HepG2 (cell line): ENCODE measurements at regions not wholly inside any gene's neighbourhood (a gene's known extent, or its start where the extent isn't known, plus 50 kb on each side); places are given as distances from the start of the nearest gene placed in this dataset.

ENCODE experiments used
- ATAC-seq: fragments of 200-7000 bp; cut with Tn5 transposase; 3 replicates; pipeline ENCODE4 v1.9.1; 2020; ENCODE audit warnings: mild to moderate bottlenecking, moderate library complexity
- BruUV-seq: library from RNA; stranded (reverse); fragments of 400-500 nt; replicated peaks from 2 replicates; lab custom pipeline; 2021; lab: Mats Ljungman, UMichigan
- CTCF ChIA-PET: fragments of 300-600 bp; formaldehyde crosslinking; extraction: SDS; loops from one replicate; lab custom pipeline; 2021; ENCODE audit warnings: low total read pairs, inconsistent platforms, low intra/inter-chr PET ratio; lab: Yijun Ruan, JAX
- POLR2A ChIA-PET: fragments of 350-600 bp; sonication (Branson Sonifier 250); formaldehyde crosslinking; loops from one replicate; lab custom pipeline; 2020; ENCODE audit warnings: antibody characterized with exemption, inconsistent platforms; lab: Yijun Ruan, JAX
- DNase-seq: peaks from one replicate; pipeline ENCODE4 v3.0.0-alpha.2; 2015; ENCODE audit warnings: low spot score
- FAIRE-seq: peaks from 3 replicates; lab custom pipeline; 2011; peaks lifted over from hg19 to GRCh38; lab: Jason Lieb, UNC
- H2AFZ ChIP-seq: one replicate; pipeline ENCODE4 v1.6.1; 2011; ENCODE audit warnings: low read length, inconsistent platforms
- H3K27ac ChIP-seq: fragments of 300-600 bp; 3 replicates; pipeline ENCODE4 v1.8.0; 2011; ENCODE audit warnings: mixed run types, mild to moderate bottlenecking, mixed read lengths, low read length, inconsistent platforms; ENCODE audit not compliant: insufficient read depth; ENCODE audit errors: extremely low read length
- H3K27me3 ChIP-seq, 2 experiments: fragments of 200-600 bp in 1 of 2; 2 replicates in 1 of 2; 3 replicates in 1 of 2; pipeline versions ENCODE4 v1.6.0 to v1.8.0; 2011; ENCODE audit warnings: low read length in 2 of 2, mild to moderate bottlenecking in 2 of 2, moderate library complexity in 2 of 2, inconsistent platforms in 1 of 2; ENCODE audit not compliant: insufficient read depth in 2 of 2, control insufficient read depth in 1 of 2
- H3K36me3 ChIP-seq, 2 experiments: fragments of 200-600 bp in 1 of 2; replicated peaks in 1 of 2; 2 replicates in 1 of 2; 3 replicates in 1 of 2; pipeline versions ENCODE4 v1.5.1 to v1.8.0; 2011; ENCODE audit warnings: low read length in 2 of 2, inconsistent platforms in 1 of 2; ENCODE audit not compliant: insufficient read depth in 2 of 2, control insufficient read depth in 1 of 2
- H3K4me1 ChIP-seq: 2 replicates; pipeline ENCODE4 v1.5.1; 2012; ENCODE audit warnings: low read length, inconsistent platforms; ENCODE audit not compliant: insufficient read depth
- H3K4me2 ChIP-seq: 2 replicates; pipeline ENCODE4 v1.6.0; 2011; ENCODE audit warnings: low read depth, low read length, inconsistent platforms
- H3K4me3 ChIP-seq, 3 experiments: fragments of 200-600 bp in 1 of 3; sonication (generic), shearing (Covaris generic) in 1 of 3; replicated peaks in 1 of 3; 2 replicates each; pipeline ENCODE4 v1.5.1; 2011 to 2016; ENCODE audit warnings: low read length in 3 of 3, inconsistent platforms in 2 of 3, low read depth in 2 of 3, mild to moderate bottlenecking in 2 of 3, control low read depth in 1 of 3, mixed read lengths in 1 of 3; ENCODE audit not compliant: insufficient read depth in 1 of 3
- H3K79me2 ChIP-seq: one replicate; pipeline ENCODE4 v1.6.1; 2011; ENCODE audit warnings: low read length, inconsistent platforms; ENCODE audit not compliant: insufficient read depth
- H3K9ac ChIP-seq: 2 replicates; pipeline ENCODE4 v1.6.0; 2011; ENCODE audit warnings: mild to moderate bottlenecking, low read depth, low read length, inconsistent platforms; ENCODE audit not compliant: insufficient read depth
- H3K9me3 ChIP-seq: 2 replicates; pipeline ENCODE4 v1.5.1; 2012; ENCODE audit warnings: mild to moderate bottlenecking, low read length
- H4K20me1 ChIP-seq: 2 replicates; pipeline ENCODE4 v1.6.0; 2011; ENCODE audit warnings: inconsistent platforms, mild to moderate bottlenecking, low read length, moderate library complexity; ENCODE audit not compliant: insufficient read depth
- CEBPB ChIP-seq: IDR thresholded peaks from 2 replicates; pipeline ENCODE4 v1.6.1; 2011; ENCODE audit warnings: low read depth, low read length, improper control_type of control experiment, borderline replicate concordance
- HHEX ChIP-seq: IDR thresholded peaks from 2 replicates; pipeline ENCODE4 v1.6.1; 2016; ENCODE audit warnings: control low read depth
- KLF15 ChIP-seq: sonication (generic); formaldehyde crosslinking; IDR thresholded peaks from 2 replicates; pipeline ENCODE4 v1.8.1; 2023; ENCODE audit warnings: borderline replicate concordance, mild to moderate bottlenecking, inconsistent platforms, missing genetic modification reagents, mixed read lengths
- MAFF ChIP-seq: IDR thresholded peaks from 2 replicates; pipeline ENCODE4 v1.6.1; 2011; ENCODE audit warnings: low read depth, low read length, improper control_type of control experiment
- NR2C2 ChIP-seq: sonication (generic); formaldehyde crosslinking; IDR thresholded peaks from 2 replicates; pipeline ENCODE4 v1.4.0; 2020; ENCODE audit warnings: missing genetic modification reagents, mild to moderate bottlenecking, moderate library complexity, borderline replicate concordance
- POLR2AphosphoS5 ChIP-seq: IDR thresholded peaks from 2 replicates; pipeline ENCODE4 v1.6.1; 2012; ENCODE audit warnings: low read depth, low read length
- PPARG ChIP-seq: conservative IDR thresholded peaks from 2 replicates; pipeline ENCODE4 v1.6.1; 2016; ENCODE audit warnings: missing biosample characterization, missing genetic modification reagents
- SAFB2 ChIP-seq: sonication (generic); formaldehyde crosslinking; IDR thresholded peaks from 2 replicates; pipeline ENCODE4 v1.5.1; 2020; ENCODE audit warnings: missing genetic modification reagents, low read depth, mild to moderate bottlenecking, borderline replicate concordance
- TOE1 ChIP-seq: sonication (generic); formaldehyde crosslinking; IDR thresholded peaks from 2 replicates; pipeline ENCODE4 v1.4.0; 2020; ENCODE audit warnings: mild to moderate bottlenecking, missing genetic modification reagents
- ZNF619 ChIP-seq: sonication (generic); formaldehyde crosslinking; IDR thresholded peaks from 2 replicates; pipeline ENCODE4 v1.4.0; 2020; ENCODE audit warnings: mild to moderate bottlenecking, missing genetic modification reagents
- ZNF747 ChIP-seq: sonication (generic); formaldehyde crosslinking; IDR thresholded peaks from 2 replicates; pipeline ENCODE4 v1.8.1; 2023; ENCODE audit warnings: missing genetic modification reagents, mild to moderate bottlenecking, borderline replicate concordance
- ZNF781 ChIP-seq: sonication (generic); formaldehyde crosslinking; IDR thresholded peaks from 2 replicates; pipeline ENCODE4 v1.5.1; 2020; ENCODE audit warnings: borderline replicate concordance, mild to moderate bottlenecking, missing genetic modification reagents; ENCODE audit errors: not compliant biosample characterization
- ZNF841 ChIP-seq: sonication (generic); formaldehyde crosslinking; IDR thresholded peaks from 2 replicates; pipeline ENCODE4 v1.8.1; 2023; ENCODE audit warnings: missing genetic modification reagents, borderline replicate concordance
- WGBS: methylation state at CpG from one replicate; pipeline ENCODE4 v1.1.6; 2017; ENCODE audit warnings: low lambda C conversion rate; 5-methylcytosine and 5-hydroxymethylcytosine counted together
- in situ Hi-C: cut with HindIII; loops from 2 replicates; pipeline ENCODE4 v1.10.0; 2017; ENCODE audit warnings: low pct_unique_long_range_greater_than_20kb; ENCODE audit not compliant: extremely low pct_ligation_motif_present
- intact Hi-C: fragments of 100-400 bp; cut with micrococcal nuclease; formaldehyde crosslinking; loops from one replicate; pipeline ENCODE4 v1.10.0; 2022; ENCODE audit not compliant: unreplicated experiment
- TF ChIP-seq, protein P1 (sequence below): IDR thresholded peaks from 2 replicates; pipeline ENCODE4 v1.6.1; 2016; ENCODE audit warnings: missing biosample characterization, missing genetic modification reagents, low read depth
- TF ChIP-seq, protein P2 (sequence below): sonication (generic); formaldehyde crosslinking; IDR thresholded peaks from 2 replicates; pipeline ENCODE4 v1.8.0; 2022; ENCODE audit warnings: missing genetic modification reagents, mild to moderate bottlenecking, borderline replicate concordance
- TF ChIP-seq, protein P3 (sequence below): sonication (generic); formaldehyde crosslinking; IDR thresholded peaks from 2 replicates; pipeline ENCODE4 v1.9.0; 2021; ENCODE audit warnings: missing genetic modification reagents, borderline replicate concordance
- TF ChIP-seq, protein P4 (sequence below): sonication (generic); formaldehyde crosslinking; conservative IDR thresholded peaks from 2 replicates; pipeline ENCODE4 v1.5.0; 2020; ENCODE audit warnings: missing genetic modification reagents

DNA sequence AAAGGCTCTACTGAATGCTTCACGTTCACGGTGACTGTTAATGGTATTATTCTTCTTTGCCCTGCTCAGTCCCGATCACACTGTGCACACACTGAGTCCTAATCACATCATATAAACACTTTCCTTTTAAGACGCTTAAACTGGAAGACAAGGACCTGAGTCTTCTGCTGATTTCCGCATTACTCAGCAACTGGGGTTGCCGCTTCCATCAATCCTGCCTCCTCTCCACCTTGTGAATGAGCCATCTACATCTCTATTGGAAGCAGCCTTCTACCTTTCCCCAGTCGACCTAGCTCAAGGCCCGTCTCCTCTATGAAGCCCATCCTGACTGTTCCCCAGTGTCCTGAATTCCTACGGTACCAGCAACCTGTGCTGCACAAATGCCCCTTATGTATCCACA, 104.7 kb downstream of the NCOR2 start:
- WGBS: 84% methylated on average over 9 of the region's 9 CpGs
- FAIRE-seq (no peak), DNase-seq (no peak), ATAC-seq (no peak)
- H4K20me1 ChIP-seq: peaks cover 6% of the 10 kb centered on the region; the same call in 1 of the 2 replicates
- TF ChIP-seq NR2C2 (CRISPR knock-in tag) (no peak), PPARG (CRISPR knock-in tag) (no peak), HHEX (CRISPR knock-in tag) (no peak), ZNF747 (CRISPR knock-in tag) (no peak), SAFB2 (CRISPR knock-in tag) (no peak), MAFF (no peak), ZNF619 (no peak), CEBPB (no peak), KLF15 (CRISPR knock-in tag) (no peak), TOE1 (CRISPR knock-in tag) (no peak), POLR2AphosphoS5 (no peak), ZNF781 (CRISPR knock-in tag) (no peak), ZNF841 (CRISPR knock-in tag) (no peak)
- TF ChIP-seq, protein P1, sequence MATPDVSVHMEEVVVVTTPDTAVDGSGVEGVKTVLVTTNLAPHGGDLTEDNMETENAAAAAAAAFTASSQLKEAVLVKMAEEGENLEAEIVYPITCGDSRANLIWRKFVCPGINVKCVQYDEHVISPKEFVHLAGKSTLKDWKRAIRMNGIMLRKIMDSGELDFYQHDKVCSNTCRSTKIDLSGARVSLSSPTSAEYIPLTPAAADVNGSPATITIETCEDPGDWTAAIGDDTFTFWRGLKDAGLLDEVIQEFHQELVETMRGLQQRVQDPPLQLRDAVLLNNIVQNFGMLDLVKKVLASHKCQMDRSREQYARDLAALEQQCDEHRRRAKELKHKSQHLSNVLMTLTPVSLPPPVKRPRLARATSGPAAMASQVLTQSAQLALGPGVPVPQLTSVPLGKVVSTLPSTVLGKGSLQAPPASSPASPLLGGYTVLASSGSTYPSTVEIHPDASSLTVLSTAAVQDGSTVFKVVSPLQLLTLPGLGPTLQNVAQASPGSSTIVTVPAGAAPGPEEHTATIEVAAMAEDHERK (CRISPR knock-in tag): no peak
- TF ChIP-seq, protein P2, sequence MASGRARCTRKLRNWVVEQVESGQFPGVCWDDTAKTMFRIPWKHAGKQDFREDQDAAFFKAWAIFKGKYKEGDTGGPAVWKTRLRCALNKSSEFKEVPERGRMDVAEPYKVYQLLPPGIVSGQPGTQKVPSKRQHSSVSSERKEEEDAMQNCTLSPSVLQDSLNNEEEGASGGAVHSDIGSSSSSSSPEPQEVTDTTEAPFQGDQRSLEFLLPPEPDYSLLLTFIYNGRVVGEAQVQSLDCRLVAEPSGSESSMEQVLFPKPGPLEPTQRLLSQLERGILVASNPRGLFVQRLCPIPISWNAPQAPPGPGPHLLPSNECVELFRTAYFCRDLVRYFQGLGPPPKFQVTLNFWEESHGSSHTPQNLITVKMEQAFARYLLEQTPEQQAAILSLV: no peak
- TF ChIP-seq, protein P3, sequence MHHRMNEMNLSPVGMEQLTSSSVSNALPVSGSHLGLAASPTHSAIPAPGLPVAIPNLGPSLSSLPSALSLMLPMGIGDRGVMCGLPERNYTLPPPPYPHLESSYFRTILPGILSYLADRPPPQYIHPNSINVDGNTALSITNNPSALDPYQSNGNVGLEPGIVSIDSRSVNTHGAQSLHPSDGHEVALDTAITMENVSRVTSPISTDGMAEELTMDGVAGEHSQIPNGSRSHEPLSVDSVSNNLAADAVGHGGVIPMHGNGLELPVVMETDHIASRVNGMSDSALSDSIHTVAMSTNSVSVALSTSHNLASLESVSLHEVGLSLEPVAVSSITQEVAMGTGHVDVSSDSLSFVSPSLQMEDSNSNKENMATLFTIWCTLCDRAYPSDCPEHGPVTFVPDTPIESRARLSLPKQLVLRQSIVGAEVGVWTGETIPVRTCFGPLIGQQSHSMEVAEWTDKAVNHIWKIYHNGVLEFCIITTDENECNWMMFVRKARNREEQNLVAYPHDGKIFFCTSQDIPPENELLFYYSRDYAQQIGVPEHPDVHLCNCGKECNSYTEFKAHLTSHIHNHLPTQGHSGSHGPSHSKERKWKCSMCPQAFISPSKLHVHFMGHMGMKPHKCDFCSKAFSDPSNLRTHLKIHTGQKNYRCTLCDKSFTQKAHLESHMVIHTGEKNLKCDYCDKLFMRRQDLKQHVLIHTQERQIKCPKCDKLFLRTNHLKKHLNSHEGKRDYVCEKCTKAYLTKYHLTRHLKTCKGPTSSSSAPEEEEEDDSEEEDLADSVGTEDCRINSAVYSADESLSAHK (CRISPR knock-in tag): no peak
- TF ChIP-seq, protein P4, sequence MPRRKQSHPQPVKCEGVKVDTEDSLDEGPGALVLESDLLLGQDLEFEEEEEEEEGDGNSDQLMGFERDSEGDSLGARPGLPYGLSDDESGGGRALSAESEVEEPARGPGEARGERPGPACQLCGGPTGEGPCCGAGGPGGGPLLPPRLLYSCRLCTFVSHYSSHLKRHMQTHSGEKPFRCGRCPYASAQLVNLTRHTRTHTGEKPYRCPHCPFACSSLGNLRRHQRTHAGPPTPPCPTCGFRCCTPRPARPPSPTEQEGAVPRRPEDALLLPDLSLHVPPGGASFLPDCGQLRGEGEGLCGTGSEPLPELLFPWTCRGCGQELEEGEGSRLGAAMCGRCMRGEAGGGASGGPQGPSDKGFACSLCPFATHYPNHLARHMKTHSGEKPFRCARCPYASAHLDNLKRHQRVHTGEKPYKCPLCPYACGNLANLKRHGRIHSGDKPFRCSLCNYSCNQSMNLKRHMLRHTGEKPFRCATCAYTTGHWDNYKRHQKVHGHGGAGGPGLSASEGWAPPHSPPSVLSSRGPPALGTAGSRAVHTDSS (CRISPR knock-in tag): no peak
- H3K9me3 ChIP-seq: no peaks in the 10 kb centered on the region
- in situ Hi-C loops (no loop called here), intact Hi-C loops (no loop called here)
- CTCF ChIA-PET: no interaction called here
- POLR2A ChIA-PET: no interaction called here
- H3K4me2 ChIP-seq: no peak overlapping the region
- H3K9ac ChIP-seq: no peak overlapping the region
- no TSS peak for BruUV-seq
- no peak overlapping the region for H3K27ac ChIP-seq
- H3K79me2 ChIP-seq: no peaks in the 10 kb centered on the region
- H3K27me3 ChIP-seq: no peaks in the 10 kb centered on the region
- H2AFZ ChIP-seq: no peak overlapping the region
- H3K36me3 ChIP-seq: peaks cover 11 to 35% of the 10 kb centered on the region in 2 experiments; a peak in 4 of 5 replicates
- no peaks in the 10 kb centered on the region for H3K4me1 ChIP-seq
- H3K4me3 ChIP-seq: no peak overlapping the region
